ENCODE measurements at regions not wholly inside any gene's neighbourhood (a gene's known extent, or its start where the extent isn't known, plus 50 kb on each side); places are given as distances from the start of the nearest gene placed in this dataset.

DNA sequence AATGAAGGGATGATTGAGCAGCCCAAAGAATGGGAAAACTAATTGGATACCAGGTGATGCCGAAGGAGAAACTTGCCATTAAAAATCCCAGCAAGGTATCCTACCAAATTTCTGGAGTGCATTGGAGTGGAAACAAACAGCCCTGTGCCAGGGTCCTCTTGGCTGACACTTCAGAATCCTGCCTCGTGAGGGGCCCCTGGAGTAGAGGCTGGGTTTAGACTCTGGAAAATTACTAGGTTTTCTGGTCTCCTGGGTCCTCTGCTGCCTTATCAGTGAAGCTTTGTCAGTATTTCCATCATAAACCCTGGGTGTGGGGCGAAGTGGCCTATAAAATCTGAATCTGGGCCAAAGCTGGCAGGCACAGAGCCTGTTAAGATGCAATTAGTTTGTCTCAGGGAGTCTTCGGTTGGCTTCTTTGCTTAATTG lies 289.2 kb upstream of the USP24 start:
- TF ChIP-seq POLR2A (IDR thresholded peaks at IDR 0.05; ENCODE audit: low read length) (no peak), GATA1 (IDR thresholded peaks at IDR 0.05; ENCODE audit: low read depth, low read length) (no peak)

All from erythroblast (primary cell).